GM21381 (cell line): ENCODE measurements at regions not wholly inside any gene's neighbourhood (a gene's known extent, or its start where the extent isn't known, plus 50 kb on each side); places are given as distances from the start of the nearest gene placed in this dataset.
A peak's percentile ranks its signal among the peaks of the same experiment; 100 is the strongest.
"Not testable (repeated sequence)": the region's sequence is repeated elsewhere in the genome, so short reads cannot be mapped to it uniquely, and the experiment has no call there.

Source experiments
- ATAC-seq: cut with Tn5 transposase; IDR thresholded peaks from one replicate; pipeline ENCODE4 v1.9.1; 2021; ENCODE audit warnings: mild to moderate bottlenecking, moderate library complexity; ENCODE audit not compliant: unreplicated experiment

- no peak for ATAC-seq
Observed at GRCh38 chr2:147331790-147332419, 512.9 kb upstream of the ACVR2A start.

GRCh38 chr2:147330925-147331324 lies 513.9 kb upstream of the ACVR2A start:
- ATAC-seq, result no peak

DNA sequence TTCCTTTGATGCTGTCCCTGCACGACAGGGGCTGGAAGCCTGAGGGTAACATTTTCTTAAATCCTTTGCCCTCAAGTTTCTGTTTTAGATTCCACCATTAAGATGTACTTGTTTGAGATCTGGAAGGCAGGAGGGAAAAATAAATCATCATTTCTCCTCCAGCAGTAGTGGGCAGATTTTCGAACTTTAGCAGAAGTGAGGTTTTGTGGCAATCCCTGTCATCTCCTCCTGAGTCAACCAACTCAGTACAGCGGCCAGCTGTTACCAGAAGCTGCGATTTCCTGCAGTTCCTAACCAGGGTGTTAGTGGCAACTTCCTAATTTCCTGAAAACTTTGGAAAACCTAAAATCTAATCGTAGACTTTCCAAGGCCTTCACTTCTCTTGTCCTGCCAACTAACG lies 517.2 kb upstream of the ACVR2A start:
- ATAC-seq, result no peak

GRCh38 chr2:147325990-147326389 lies 518.8 kb upstream of the ACVR2A start:
- ATAC-seq, result no peak

DNA sequence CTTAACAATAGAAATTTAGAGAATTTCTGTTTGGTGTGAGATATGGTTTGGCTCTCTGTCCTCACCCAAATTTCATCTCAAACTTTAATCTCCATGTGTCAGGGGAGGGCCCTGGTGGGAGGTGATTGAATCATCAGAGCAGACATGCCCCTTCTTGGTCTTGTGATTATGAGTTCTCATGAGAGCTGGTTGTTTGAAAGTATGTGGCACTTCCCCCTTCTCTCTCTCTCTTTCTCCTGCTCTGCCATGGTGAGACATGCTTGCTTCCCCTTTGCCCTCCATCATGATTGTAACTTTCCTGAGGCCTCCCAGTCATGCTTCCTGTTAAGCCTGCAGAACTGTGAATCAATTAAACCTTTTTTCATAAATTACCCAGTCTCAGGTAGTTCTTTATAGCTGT lies 524.7 kb upstream of the ACVR2A start:
- ATAC-seq, result no peak

GRCh38 chr2:147311058-147311430 lies 533.8 kb upstream of the ACVR2A start:
- no peak for ATAC-seq

DNA sequence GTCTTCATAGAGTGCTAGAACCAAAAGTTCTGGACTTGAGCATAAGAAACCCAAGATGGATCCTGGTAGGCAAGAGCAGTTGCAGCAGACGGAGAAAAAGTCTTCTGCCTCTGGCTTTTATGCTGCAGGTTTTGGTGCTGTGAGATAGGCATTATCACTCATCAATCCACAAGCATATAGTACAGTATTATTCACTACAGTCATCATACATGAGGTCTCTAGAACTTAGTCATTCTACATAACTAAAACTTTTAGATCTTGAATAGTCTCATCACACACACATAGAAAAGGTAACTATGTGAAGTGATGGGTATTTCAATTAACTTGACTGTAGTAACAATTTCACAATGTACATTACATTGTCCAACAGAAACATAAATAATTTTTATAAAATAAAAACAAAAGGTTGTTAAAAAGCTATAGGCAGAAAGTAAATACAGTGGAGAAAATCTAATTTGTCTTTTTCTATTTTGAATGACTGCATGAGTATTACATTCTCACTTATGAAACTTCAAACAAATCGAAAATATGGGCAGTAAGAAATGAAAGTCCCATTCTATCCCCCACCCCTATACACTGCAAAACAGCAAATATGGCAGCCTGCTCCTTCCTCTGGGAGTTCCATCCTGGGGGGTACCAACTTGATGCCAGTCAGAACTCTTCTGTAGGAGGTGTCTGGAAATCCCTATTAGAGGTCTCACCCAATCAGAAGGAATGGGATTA lies 534.3 kb upstream of the ACVR2A start:
- no peak for ATAC-seq

- peak; percentile 89 for ATAC-seq
Observed at GRCh38 chr2:147297820-147298219, 547.0 kb upstream of the ACVR2A start.

GRCh38 chr2:147294825-147295392 lies 549.9 kb upstream of the ACVR2A start:
- no peak for ATAC-seq

DNA sequence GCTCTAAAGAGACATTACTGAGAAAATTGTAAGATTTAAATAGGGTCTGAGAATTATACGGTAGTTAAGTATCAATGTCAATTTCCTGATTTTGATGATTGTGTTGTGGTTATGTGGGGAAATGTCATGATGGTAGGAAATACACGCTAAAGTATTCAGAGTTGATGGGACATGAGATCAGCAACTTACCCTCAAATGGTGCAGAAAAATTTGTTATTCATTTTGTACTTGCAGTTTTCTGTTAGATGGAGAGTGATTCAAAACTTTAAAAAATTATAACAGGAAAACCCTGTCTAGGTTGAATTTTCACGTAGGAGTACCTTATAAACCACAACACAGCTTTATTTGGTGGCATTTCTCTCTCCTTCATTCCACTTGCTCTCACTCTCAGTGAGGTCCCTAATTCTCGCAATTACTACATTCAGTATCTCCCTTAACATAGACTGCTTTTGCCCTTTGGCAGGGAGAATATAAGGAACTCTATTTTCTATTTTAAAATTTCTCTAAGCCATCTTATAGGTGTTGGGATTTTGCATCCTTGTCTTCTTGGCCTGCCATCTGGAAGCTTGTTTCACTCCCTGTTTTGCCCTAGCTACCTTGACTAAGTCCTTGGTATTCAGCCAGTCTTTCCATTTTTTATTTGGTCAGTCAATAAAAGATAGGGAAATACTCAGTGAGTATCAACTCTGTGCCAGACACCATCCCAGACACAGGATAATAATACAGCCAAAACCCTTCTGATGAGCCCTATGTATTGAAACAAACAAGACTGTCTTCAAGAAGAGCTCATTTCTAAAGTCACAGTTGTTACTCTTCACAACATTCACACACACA lies 550.6 kb upstream of the ACVR2A start:
- no peak for ATAC-seq

DNA sequence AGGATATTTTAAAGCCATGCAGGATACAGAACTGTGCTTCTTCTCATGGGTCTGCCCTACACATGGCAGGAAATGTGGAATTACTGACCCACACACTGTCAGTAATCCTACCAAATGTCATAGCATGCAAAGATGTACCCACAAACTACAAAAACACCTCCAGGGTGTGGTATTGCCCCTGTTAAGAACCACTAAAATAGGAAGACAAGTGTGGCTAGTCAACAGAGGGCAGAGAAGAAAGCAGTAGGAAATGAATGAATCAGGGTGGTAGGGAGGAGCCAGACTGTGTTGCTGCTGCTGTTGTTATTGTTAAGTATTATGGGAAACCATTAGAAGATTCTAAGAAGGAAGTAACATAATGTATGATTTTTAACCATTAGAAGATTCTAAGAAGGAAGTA lies 556.7 kb upstream of the ACVR2A start:
- no peak for ATAC-seq

- ATAC-seq, result no peak
Observed at GRCh38 chr2:147275943-147276342, 568.9 kb upstream of the ACVR2A start.

DNA sequence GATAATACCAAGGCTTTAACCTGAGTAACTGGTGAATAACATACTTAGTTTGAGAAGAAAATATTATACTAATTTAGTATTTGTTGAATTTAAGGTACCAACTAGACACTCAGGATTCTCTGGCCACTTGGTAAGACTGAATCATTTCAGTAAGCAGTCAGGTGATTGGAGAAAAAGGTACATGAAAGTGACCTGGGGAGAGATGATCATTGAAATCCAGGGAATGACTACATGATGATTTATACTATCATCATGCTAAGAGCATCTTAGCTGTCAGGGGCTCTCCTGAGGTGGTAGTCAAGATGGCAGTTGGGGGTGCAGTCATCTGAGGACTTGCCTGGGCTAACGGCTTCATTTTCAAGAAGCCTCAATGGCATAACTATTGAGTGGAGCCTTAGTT lies 571.2 kb upstream of the ACVR2A start:
- no peak for ATAC-seq

- ATAC-seq, result no peak
Observed at GRCh38 chr2:147273106-147273505, 571.7 kb upstream of the ACVR2A start.

DNA sequence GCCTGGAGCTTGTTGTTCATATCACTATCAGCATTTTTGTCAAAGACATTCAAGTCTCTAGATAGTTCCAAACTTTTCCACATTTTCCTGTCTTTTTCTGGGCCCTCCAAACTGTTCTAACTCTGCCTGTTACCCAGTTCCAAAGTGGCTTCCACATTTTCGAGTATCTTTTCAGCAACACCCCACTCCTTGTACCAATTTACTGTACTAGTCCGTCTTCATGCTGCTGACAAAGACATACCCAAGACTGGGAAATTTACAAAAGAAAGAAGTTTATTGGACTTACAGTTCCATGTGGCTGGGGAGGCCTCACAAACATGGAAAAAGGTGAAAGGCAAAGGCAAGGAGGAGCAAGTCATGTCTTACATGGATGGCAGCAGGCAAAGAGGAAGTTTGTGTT lies 575.2 kb upstream of the ACVR2A start:
- ATAC-seq, result not testable (repeated sequence)

DNA sequence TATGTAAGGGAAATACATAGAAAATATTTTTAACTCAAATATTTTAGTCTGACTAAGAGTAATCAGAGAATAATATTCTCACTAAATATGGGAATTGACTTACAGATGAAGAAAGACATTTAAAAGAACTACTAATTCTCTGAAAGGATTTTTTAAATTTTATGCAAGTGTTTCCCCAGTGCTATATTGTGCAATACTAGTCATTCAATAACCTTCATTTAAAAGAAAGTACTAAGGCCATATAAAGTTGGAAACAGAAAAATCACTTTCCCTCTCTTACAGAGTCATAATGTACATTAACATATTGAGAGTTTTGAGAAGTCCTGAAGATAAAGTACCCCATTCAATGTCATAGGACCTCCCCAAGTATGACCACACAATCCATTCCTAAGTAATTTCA lies 584.6 kb upstream of the ACVR2A start:
- no peak for ATAC-seq

- ATAC-seq, result no peak
Observed at GRCh38 chr2:147255812-147256211, 589.0 kb upstream of the ACVR2A start.

DNA sequence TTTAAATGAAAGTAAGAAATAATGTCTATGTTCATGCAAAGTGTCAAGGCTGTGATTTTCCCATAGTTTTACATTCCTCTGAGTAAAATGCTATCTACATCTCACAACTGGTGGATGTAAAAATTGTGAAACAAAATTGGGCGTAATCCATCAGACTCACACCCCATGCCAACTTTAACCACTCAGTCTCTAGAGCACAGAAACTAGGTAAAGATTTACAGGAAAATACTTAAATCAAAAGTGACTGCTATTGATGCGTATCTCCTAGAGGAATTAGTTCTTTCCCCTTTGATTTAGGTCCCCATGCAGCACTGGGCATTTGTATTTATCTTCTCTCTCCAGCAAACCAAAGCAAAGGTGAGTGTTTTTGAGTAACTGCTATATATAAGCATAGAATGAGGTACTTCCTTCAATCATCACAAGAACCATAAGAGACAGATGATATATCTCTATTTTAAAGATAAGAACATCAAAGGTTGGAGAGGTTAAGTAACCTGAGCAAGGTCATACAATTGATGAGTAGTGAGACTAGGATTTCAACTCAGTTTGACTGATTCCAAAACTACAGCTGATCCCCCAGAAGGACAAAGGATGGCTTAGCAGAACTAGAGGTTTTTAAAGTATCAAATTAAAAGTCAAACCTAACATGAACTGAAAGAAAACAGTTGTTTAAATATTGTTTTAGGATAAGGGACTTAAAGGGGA lies 594.0 kb upstream of the ACVR2A start:
- ATAC-seq, result no peak

GRCh38 chr2:147247749-147248148 lies 597.1 kb upstream of the ACVR2A start:
- ATAC-seq, result no peak

GRCh38 chr2:147242445-147242844 lies 602.4 kb upstream of the ACVR2A start:
- no peak for ATAC-seq

GRCh38 chr2:147236601-147237000 lies 608.2 kb upstream of the ACVR2A start:
- ATAC-seq, result no peak
